ENCODE measurements at regions not wholly inside any gene's neighbourhood (a gene's known extent, or its start where the extent isn't known, plus 50 kb on each side); places are given as distances from the start of the nearest gene placed in this dataset.

- H3K36me3 Mint-ChIP-seq, result no peaks in the 10 kb centered on the region
- DNase-seq (no peak), ATAC-seq (no peak)
- 87% methylated on average over 3 of the region's 3 CpGs for WGBS (ENCODE audit: insufficient coverage)
- H3K4me1 Mint-ChIP-seq, result no peaks in the 10 kb centered on the region
- Histone ChIP-seq H3K4me3 (ENCODE audit: low read length) (no peak overlapping the region), H3K36me3 (ENCODE audit: control insufficient read depth, insufficient read depth, low read length) (no peaks in the 10 kb centered on the region), H3K27ac (ENCODE audit: low read length) (no peak overlapping the region), H3K27me3 (ENCODE audit: control insufficient read depth, insufficient read depth, low read length) (peaks cover 2% of the 10 kb centered on the region), H3K9me3 (ENCODE audit: control insufficient read depth, insufficient read depth, low read length) (no peaks in the 10 kb centered on the region), H3K4me1 (ENCODE audit: control insufficient read depth, insufficient read depth, low read length) (no peaks in the 10 kb centered on the region)
- TF ChIP-seq CTCF (IDR thresholded peaks at IDR 0.05), result no peak
- peaks cover 0 to 2% of the 10 kb centered on the region in 2 donors for H3K9me3 Mint-ChIP-seq
- intact Hi-C loops (cut with micrococcal nuclease), result no loop called here
- peaks cover 15 to 52% of the 10 kb centered on the region in 2 donors for H3K27me3 Mint-ChIP-seq (ENCODE audit: low read depth in 2 of 2)
- no peak overlapping the region for H3K4me3 Mint-ChIP-seq
- H3K27ac Mint-ChIP-seq, result no peak overlapping the region
Measured at GRCh38 chr2:176388861-176389260, 119.6 kb downstream of the MTX2 start.

- Histone ChIP-seq H3K9me3 (ENCODE audit: control insufficient read depth, insufficient read depth, low read length) (no peaks in the 10 kb centered on the region), H3K4me1 (ENCODE audit: control insufficient read depth, insufficient read depth, low read length) (no peaks in the 10 kb centered on the region), H3K36me3 (ENCODE audit: control insufficient read depth, insufficient read depth, low read length) (no peaks in the 10 kb centered on the region), H3K27ac (ENCODE audit: low read length) (no peak overlapping the region), H3K4me3 (ENCODE audit: low read length) (no peak overlapping the region), H3K27me3 (ENCODE audit: control insufficient read depth, insufficient read depth, low read length) (no peaks in the 10 kb centered on the region)
- Mint-ChIP-seq H3K36me3 (no peaks in the 10 kb centered on the region), H3K27ac (no peak overlapping the region), H3K4me1 (no peaks in the 10 kb centered on the region), H3K9me3 (peaks cover 0 to 2% of the 10 kb centered on the region in 2 donors), H3K27me3 (ENCODE audit: low read depth in 2 of 2) (peaks cover 20 to 47% of the 10 kb centered on the region in 2 donors), H3K4me3 (no peak overlapping the region)
- DNase-seq (no peak), ATAC-seq (no peak)
- 62% methylated on average over 4 of the region's 5 CpGs for WGBS (ENCODE audit: insufficient coverage)
- intact Hi-C loops (cut with micrococcal nuclease), result loop anchor here (10.0 kb wide), 1 partner anchor 504 kb away; no protein-coding TSS in a partner anchor
- TF ChIP-seq CTCF (IDR thresholded peaks at IDR 0.05), result no peak
Measured at GRCh38 chr2:176390276-176391147, 121.3 kb downstream of the MTX2 start.

DNA sequence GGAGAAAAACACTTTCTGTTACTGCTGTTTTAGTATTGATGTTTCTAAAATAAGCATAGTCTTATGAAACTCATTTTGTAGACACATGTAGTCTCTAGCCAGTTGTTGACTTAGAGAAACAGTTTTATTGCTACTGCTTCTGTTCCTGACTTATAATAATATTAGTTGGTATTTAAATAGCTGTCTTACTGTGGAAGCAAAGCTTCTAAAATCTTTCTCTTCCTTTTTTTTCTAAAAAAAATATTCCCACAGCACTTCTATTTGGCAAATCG, 121.8 kb downstream of the MTX2 start:
- TF ChIP-seq CTCF (IDR thresholded peaks at IDR 0.05), result no peak
- 100% methylated on average over 1 of the region's 1 CpG for WGBS (ENCODE audit: insufficient coverage)
- no peak overlapping the region for H3K4me3 Mint-ChIP-seq

More for the DNA sequence above, 121.8 kb downstream of the MTX2 start:
- H3K36me3 Mint-ChIP-seq, result no peaks in the 10 kb centered on the region
- ATAC-seq (no peak), DNase-seq (no peak)
- Histone ChIP-seq H3K27me3 (ENCODE audit: control insufficient read depth, insufficient read depth, low read length) (no peaks in the 10 kb centered on the region), H3K4me1 (ENCODE audit: control insufficient read depth, insufficient read depth, low read length) (no peaks in the 10 kb centered on the region), H3K27ac (ENCODE audit: low read length) (no peak overlapping the region), H3K4me3 (ENCODE audit: low read length) (no peak overlapping the region), H3K36me3 (ENCODE audit: control insufficient read depth, insufficient read depth, low read length) (no peaks in the 10 kb centered on the region), H3K9me3 (ENCODE audit: control insufficient read depth, insufficient read depth, low read length) (no peaks in the 10 kb centered on the region)
- no peaks in the 10 kb centered on the region for H3K4me1 Mint-ChIP-seq
- peaks cover 0 to 2% of the 10 kb centered on the region in 2 donors for H3K9me3 Mint-ChIP-seq
- H3K27me3 Mint-ChIP-seq (ENCODE audit: low read depth in 2 of 2), result peaks cover 22 to 53% of the 10 kb centered on the region in 2 donors
- H3K27ac Mint-ChIP-seq, result no peak overlapping the region
- intact Hi-C loops (cut with micrococcal nuclease), result loop anchor here (10.0 kb wide), 1 partner anchor 504 kb away; no protein-coding TSS in a partner anchor

Measured in natural killer cell (primary cell).